Hepatocyte (in vitro differentiated cells): ENCODE measurements at regions not wholly inside any gene's neighbourhood (a gene's known extent, or its start where the extent isn't known, plus 50 kb on each side); places are given as distances from the start of the nearest gene placed in this dataset.
A peak's percentile ranks its signal among the peaks of the same experiment; 100 is the strongest.
"Not testable (repeated sequence)": the region's sequence is repeated elsewhere in the genome, so short reads cannot be mapped to it uniquely, and the experiment has no call there.

Source experiments
- DNase-seq: peaks from one replicate; pipeline ENCODE4 v3.0.0-alpha.2; 2016; ENCODE audit warnings: low spot score
- H2AFZ ChIP-seq: fragments of 200-600 bp; sonication (generic); 2 replicates; pipeline ENCODE4 v1.6.0; 2016; ENCODE audit warnings: antibody characterized with exemption, mild to moderate bottlenecking
- H3K27ac ChIP-seq: fragments of 200-600 bp; sonication (generic); 2 replicates; pipeline ENCODE4 v1.5.1; 2016; ENCODE audit warnings: mild to moderate bottlenecking
- H3K27me3 ChIP-seq: fragments of 200-600 bp; sonication (generic); 2 replicates; pipeline ENCODE4 v1.6.1; 2016
- H3K36me3 ChIP-seq: fragments of 200-600 bp; sonication (generic); replicated peaks from 2 replicates; pipeline ENCODE4 v1.5.1; 2016; ENCODE audit warnings: low read depth; ENCODE audit not compliant: insufficient read depth
- H3K4me1 ChIP-seq: fragments of 200-600 bp; sonication (generic); 2 replicates; pipeline ENCODE4 v1.5.1; 2016; ENCODE audit warnings: mild to moderate bottlenecking, moderate library complexity; ENCODE audit not compliant: insufficient read depth
- H3K4me2 ChIP-seq: fragments of 200-600 bp; sonication (generic); 2 replicates; pipeline ENCODE4 v1.6.0; 2016
- H3K4me3 ChIP-seq: fragments of 200-600 bp; sonication (generic); 2 replicates; pipeline ENCODE4 v1.5.1; 2016; ENCODE audit warnings: mild to moderate bottlenecking
- H3K79me2 ChIP-seq: fragments of 200-600 bp; sonication (generic); 2 replicates; pipeline ENCODE4 v1.6.0; 2017; ENCODE audit warnings: mild to moderate bottlenecking
- H3K9me2 ChIP-seq: fragments of 200-600 bp; sonication (generic); replicated peaks from 2 replicates; pipeline ENCODE4 v1.6.0; 2017; ENCODE audit warnings: mild to moderate bottlenecking; ENCODE audit not compliant: insufficient read depth
- H3K9me3 ChIP-seq: fragments of 200-600 bp; sonication (generic); 2 replicates; pipeline ENCODE4 v1.5.1; 2016; ENCODE audit warnings: low read depth, mild to moderate bottlenecking
- H4K20me1 ChIP-seq: fragments of 200-600 bp; sonication (generic); 2 replicates; pipeline ENCODE4 v1.6.0; 2016; ENCODE audit warnings: mild to moderate bottlenecking; ENCODE audit not compliant: insufficient read depth, poor library complexity, severe bottlenecking
- CTCF ChIP-seq: fragments of 200-600 bp; sonication (generic); IDR thresholded peaks from 2 replicates; pipeline ENCODE4 v1.5.1; 2016; ENCODE audit warnings: antibody characterized with exemption, mild to moderate bottlenecking; ENCODE audit not compliant: poor library complexity
- EZH2 ChIP-seq: fragments of 200-600 bp; sonication (generic); IDR thresholded peaks from 2 replicates; pipeline ENCODE4 v1.6.1; 2016; ENCODE audit warnings: antibody characterized with exemption, mild to moderate bottlenecking, borderline replicate concordance
- EZH2phosphoT487 ChIP-seq: fragments of 200-600 bp; sonication (generic); IDR thresholded peaks from one replicate; pipeline ENCODE4 v1.6.1; 2018; ENCODE audit warnings: antibody characterized with exemption, mild to moderate bottlenecking, low read depth, moderate library complexity; ENCODE audit not compliant: unreplicated experiment, severe bottlenecking
- WGBS: methylation state at CpG from one replicate; pipeline ENCODE4 v1.1.6; 2016; ENCODE audit warnings: low lambda C conversion rate; ENCODE audit errors: missing lambda C conversion rate; 5-methylcytosine and 5-hydroxymethylcytosine counted together

DNA sequence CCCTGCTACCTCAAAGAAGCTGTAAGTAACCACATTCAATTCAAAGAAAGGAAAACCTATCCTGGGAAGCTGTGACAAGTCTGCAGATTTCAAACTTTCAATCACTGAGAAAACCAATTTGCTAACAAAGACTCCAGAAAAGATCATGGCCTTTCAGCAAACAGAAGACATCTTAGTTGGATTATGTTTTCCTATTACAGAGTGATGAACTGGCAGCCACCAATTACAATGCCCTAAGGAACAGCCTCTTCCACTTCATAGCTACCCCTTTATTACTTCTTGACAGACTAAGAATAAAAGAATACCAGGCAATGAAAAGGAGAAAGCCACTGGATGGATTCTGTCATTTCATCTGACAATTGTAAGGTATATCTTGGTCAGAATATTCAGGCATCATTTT is 128.2 kb upstream of the RASEF start:
- H4K20me1 ChIP-seq, result no peaks in the 10 kb centered on the region
- H3K27ac ChIP-seq, result no peak overlapping the region
- peaks cover 3% of the 10 kb centered on the region for H3K27me3 ChIP-seq
- H3K4me1 ChIP-seq, result no peaks in the 10 kb centered on the region
- TF ChIP-seq EZH2phosphoT487 (no peak), CTCF (no peak), EZH2 (no peak)
- H3K4me3 ChIP-seq, result no peak overlapping the region
- no peak for DNase-seq
- no peaks in the 10 kb centered on the region for H3K79me2 ChIP-seq
- no peaks in the 10 kb centered on the region for H3K36me3 ChIP-seq
- H3K9me3 ChIP-seq, result no peaks in the 10 kb centered on the region
- H2AFZ ChIP-seq, result no peak overlapping the region
- H3K4me2 ChIP-seq, result no peak overlapping the region
- no peaks in the 10 kb centered on the region for H3K9me2 ChIP-seq

GRCh38 chr9:83189026-83189425 is 126.1 kb upstream of the RASEF start:
- DNase-seq, H4K20me1 ChIP-seq, H3K9me3 ChIP-seq, H3K36me3 ChIP-seq, H2AFZ ChIP-seq, H3K9me2 ChIP-seq, H3K27ac ChIP-seq, H3K4me2 ChIP-seq, H3K79me2 ChIP-seq, H3K4me3 ChIP-seq, H3K27me3 ChIP-seq, H3K4me1 ChIP-seq: not testable (repeated sequence)
- 83% methylated on average over 4 of the region's 4 CpGs for WGBS

- Histone ChIP-seq H2AFZ (no peak overlapping the region), H3K4me3 (no peak overlapping the region), H3K4me1 (no peaks in the 10 kb centered on the region), H4K20me1 (no peaks in the 10 kb centered on the region), H3K36me3 (no peaks in the 10 kb centered on the region), H3K27me3 (peaks cover 3% of the 10 kb centered on the region), H3K9me3 (no peaks in the 10 kb centered on the region), H3K79me2 (no peaks in the 10 kb centered on the region), H3K9me2 (no peaks in the 10 kb centered on the region), H3K4me2 (no peak overlapping the region), H3K27ac (no peak overlapping the region)
- TF ChIP-seq EZH2phosphoT487, result no peak
- no peak for TF ChIP-seq CTCF
- TF ChIP-seq EZH2, result no peak
- WGBS, result 92% methylated on average over 3 of the region's 3 CpGs
- no peak for DNase-seq
These were observed 125.3 kb upstream of the RASEF start for GRCh38 chr9:83188277-83188676.

DNA sequence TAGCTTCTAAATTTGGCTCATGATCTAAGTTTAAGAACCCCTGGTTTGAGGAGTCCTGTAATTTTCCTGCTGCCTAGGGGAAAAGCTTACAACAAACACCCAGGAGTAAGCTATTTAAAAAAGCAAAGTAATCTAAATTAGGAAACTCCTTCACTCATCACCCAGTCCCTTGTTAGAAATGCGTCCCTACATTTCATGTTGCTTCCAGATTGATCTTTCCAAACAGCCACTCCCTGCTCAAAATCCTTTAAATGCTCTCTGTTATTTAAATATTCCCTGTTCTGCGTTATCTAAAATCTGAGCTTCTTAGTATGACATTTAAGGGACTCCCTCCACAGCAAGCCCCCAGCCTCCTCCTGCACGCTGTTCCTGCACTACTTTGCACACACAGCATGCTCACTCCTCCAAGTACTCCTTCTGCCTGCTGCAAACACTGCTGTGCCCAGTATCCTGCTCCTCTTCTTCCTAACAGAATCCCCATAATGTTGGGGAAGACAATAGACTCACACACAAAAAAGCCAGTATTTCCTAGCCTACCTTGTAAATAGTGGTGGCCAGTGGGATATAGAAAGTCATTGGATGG is 123.3 kb upstream of the RASEF start:
- H3K4me1 ChIP-seq, result no peaks in the 10 kb centered on the region
- no peak overlapping the region for H3K27ac ChIP-seq
- no peak for DNase-seq
- no peaks in the 10 kb centered on the region for H3K79me2 ChIP-seq
- H3K9me2 ChIP-seq, result no peaks in the 10 kb centered on the region
- no peaks in the 10 kb centered on the region for H3K36me3 ChIP-seq
- H2AFZ ChIP-seq, result peak overlapping the region; percentile 6
- H3K27me3 ChIP-seq, result peaks cover 3% of the 10 kb centered on the region
- no peaks in the 10 kb centered on the region for H3K9me3 ChIP-seq
- H3K4me3 ChIP-seq, result no peak overlapping the region
- peak overlapping the region; percentile 63 for H3K4me2 ChIP-seq
- 34% methylated on average over 3 of the region's 3 CpGs for WGBS
- no peaks in the 10 kb centered on the region for H4K20me1 ChIP-seq
- TF ChIP-seq EZH2phosphoT487, result no peak
- TF ChIP-seq CTCF, result no peak
- no peak for TF ChIP-seq EZH2
